ACC112 (cell line): ENCODE measurements at regions not wholly inside any gene's neighbourhood (a gene's known extent, or its start where the extent isn't known, plus 50 kb on each side); places are given as distances from the start of the nearest gene placed in this dataset.

ENCODE experiments used
- H2AFZ ChIP-seq: fragments of 200-600 bp; sonication (generic); one replicate; pipeline ENCODE4 v1.6.0; 2017; ENCODE audit warnings: antibody characterized with exemption, low read length; ENCODE audit not compliant: unreplicated experiment
- H3K27ac ChIP-seq: fragments of 200-600 bp; sonication (generic); 2 replicates; pipeline ENCODE4 v1.5.1; 2014; ENCODE audit warnings: low read depth, mild to moderate bottlenecking, antibody characterized with exemption, low read length, moderate library complexity
- H3K27me3 ChIP-seq: fragments of 200-600 bp; sonication (generic); 2 replicates; pipeline ENCODE4 v1.6.1; 2014; ENCODE audit warnings: mild to moderate bottlenecking, antibody characterized with exemption, low read length, moderate library complexity, mixed read lengths; ENCODE audit not compliant: insufficient read depth
- H3K36me3 ChIP-seq: fragments of 200-600 bp; sonication (generic); 2 replicates; pipeline ENCODE4 v1.6.1; 2016; ENCODE audit warnings: mild to moderate bottlenecking, antibody characterized with exemption, low read length, moderate library complexity, mixed read lengths; ENCODE audit not compliant: insufficient read depth
- H3K4me1 ChIP-seq: fragments of 200-600 bp; sonication (generic); one replicate; pipeline ENCODE4 v1.6.1; 2016; ENCODE audit warnings: low read length, mixed read lengths; ENCODE audit not compliant: insufficient read depth, unreplicated experiment, control insufficient read depth
- H3K4me3 ChIP-seq: fragments of 200-600 bp; sonication (generic); 2 replicates; pipeline ENCODE4 v1.5.1; 2014; ENCODE audit warnings: mild to moderate bottlenecking, low read depth, low read length
- H3K79me2 ChIP-seq: fragments of 200-600 bp; sonication (generic); one replicate; pipeline ENCODE4 v1.6.0; 2016; ENCODE audit warnings: low read length; ENCODE audit not compliant: control insufficient read depth, unreplicated experiment, insufficient read depth

DNA sequence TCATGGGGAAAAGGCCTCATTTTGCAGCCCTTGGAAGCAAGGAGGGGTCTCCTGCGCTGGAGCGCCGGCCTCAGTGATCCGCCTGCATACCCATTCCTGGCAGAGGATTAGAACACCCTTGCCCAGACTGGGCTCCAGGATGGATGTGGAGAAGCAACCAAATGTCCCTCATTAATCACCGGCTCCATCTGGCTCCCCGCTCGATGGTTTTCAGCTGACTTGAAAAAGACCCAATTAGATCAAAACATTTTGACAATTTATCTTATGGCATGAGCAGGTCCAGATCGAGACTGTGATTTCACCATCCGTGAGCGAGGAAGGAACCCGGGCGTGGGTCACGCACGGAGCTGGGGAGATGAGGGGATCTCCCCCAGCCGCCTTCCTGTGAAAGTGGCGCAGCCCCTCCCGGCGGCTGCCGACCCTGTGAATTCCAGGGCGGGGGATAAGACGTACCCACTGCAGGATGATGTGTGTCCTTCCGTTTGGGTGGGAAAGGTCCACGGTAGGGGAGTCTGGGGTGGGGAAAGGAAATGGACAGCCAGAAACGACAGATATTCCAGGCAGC is 141.6 kb downstream of the EMX2 start:
- no peak overlapping the region for H3K27ac ChIP-seq

DNA sequence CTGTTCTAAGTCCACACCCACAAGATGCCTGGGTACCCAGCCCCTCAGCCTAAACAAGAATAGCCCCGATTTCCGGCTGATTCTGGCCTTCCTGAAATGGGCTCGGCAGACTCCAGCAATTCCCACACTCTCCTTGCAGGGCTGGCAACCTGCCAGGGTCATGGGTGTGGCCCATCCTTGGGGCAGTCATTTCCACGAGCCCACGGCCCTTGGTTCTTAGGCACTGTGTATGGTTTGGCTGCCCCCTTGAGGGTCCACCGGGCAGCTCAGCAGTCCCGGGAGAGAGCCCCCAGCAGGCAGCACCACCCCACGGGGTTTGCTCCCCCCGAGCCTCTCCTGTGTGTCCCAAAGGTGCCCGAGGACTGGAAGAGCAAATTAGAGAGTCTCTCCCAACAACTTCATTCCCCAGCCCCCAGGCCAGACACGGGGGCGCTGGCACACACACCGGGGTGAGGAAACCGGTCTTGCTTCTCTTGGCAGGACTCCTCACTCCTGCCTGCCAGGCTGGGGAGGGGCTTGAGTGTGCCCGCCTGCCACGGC is 142.2 kb downstream of the EMX2 start:
- Histone ChIP-seq H3K27ac (no peak overlapping the region), H2AFZ (no peak overlapping the region), H3K36me3 (no peaks in the 10 kb centered on the region), H3K79me2 (no peaks in the 10 kb centered on the region), H3K4me1 (no peaks in the 10 kb centered on the region), H3K4me3 (no peak overlapping the region), H3K27me3 (peaks cover 6% of the 10 kb centered on the region; the same call in 1 of the 2 replicates)

More for the DNA sequence above, 141.6 kb downstream of the EMX2 start:
- H3K79me2 ChIP-seq = no peaks in the 10 kb centered on the region
- H3K4me3 ChIP-seq = no peak overlapping the region
- no peak overlapping the region for H2AFZ ChIP-seq
- no peaks in the 10 kb centered on the region for H3K36me3 ChIP-seq
- peaks cover 6% of the 10 kb centered on the region; the same call in 1 of the 2 replicates for H3K27me3 ChIP-seq
- H3K4me1 ChIP-seq = no peaks in the 10 kb centered on the region

DNA sequence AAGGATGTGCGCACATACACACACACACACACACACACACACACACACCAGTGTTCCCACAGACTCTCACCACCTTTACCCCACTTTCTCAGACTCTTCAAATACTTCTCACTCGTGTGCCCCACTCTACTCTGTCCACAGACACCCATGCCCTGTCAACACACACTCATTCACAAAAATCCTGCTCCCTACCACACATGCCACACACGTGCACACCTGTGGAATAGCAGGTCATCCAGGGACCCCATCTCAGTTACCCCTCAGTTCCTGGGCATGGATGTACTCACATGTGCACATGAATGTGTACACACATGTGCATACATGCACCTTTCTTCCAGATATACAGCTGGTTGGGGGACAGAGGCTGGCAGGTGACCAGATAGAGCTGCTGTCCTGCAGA is 142.9 kb downstream of the EMX2 start:
- H3K79me2 ChIP-seq = no peaks in the 10 kb centered on the region
- no peak overlapping the region for H2AFZ ChIP-seq
- no peaks in the 10 kb centered on the region for H3K36me3 ChIP-seq
- H3K4me1 ChIP-seq = no peaks in the 10 kb centered on the region
- H3K27ac ChIP-seq = no peak overlapping the region
- H3K27me3 ChIP-seq = peaks cover 6% of the 10 kb centered on the region; the same call in 1 of the 2 replicates
- H3K4me3 ChIP-seq = no peak overlapping the region

GRCh38 chr10:117686606-117687005 is 144.1 kb downstream of the EMX2 start:
- Histone ChIP-seq H3K4me1 (no peaks in the 10 kb centered on the region), H3K27me3 (peaks cover 6% of the 10 kb centered on the region; the same call in 1 of the 2 replicates), H3K79me2 (no peaks in the 10 kb centered on the region), H3K27ac (no peak overlapping the region), H3K36me3 (no peaks in the 10 kb centered on the region), H3K4me3 (no peak overlapping the region), H2AFZ (no peak overlapping the region)

GRCh38 chr10:117688358-117688757 is 145.8 kb downstream of the EMX2 start:
- H3K79me2 ChIP-seq = no peaks in the 10 kb centered on the region
- peaks cover 6% of the 10 kb centered on the region; the same call in 1 of the 2 replicates for H3K27me3 ChIP-seq
- no peaks in the 10 kb centered on the region for H3K4me1 ChIP-seq
- no peak overlapping the region for H3K27ac ChIP-seq
- no peak overlapping the region for H2AFZ ChIP-seq
- no peak overlapping the region for H3K4me3 ChIP-seq
- H3K36me3 ChIP-seq = no peaks in the 10 kb centered on the region

DNA sequence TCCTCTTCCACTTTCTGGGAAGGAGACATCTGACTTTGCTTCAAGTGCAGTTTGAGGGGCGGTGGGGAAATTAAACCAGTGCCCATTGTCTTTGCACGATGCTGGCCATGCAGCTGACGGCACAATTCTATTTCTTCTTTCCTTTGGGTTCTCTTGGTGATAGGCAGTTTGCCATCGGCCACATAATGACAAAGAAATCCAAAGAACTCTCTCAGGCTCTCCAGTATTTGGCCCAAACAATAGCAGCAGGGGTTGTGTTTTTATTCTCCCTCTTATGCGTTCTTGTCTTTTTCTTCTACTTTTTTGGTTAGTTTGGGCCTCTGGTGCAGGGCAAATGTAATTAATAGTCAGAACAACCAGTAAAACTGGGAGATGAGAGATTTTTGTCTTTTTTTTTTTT is 147.0 kb downstream of the EMX2 start:
- peaks cover 11% of the 10 kb centered on the region; the same call in 1 of the 2 replicates for H3K27me3 ChIP-seq
- H3K27ac ChIP-seq = no peak overlapping the region
- no peak overlapping the region for H3K4me3 ChIP-seq
- no peaks in the 10 kb centered on the region for H3K36me3 ChIP-seq
- no peak overlapping the region for H2AFZ ChIP-seq
- no peaks in the 10 kb centered on the region for H3K79me2 ChIP-seq
- H3K4me1 ChIP-seq = no peaks in the 10 kb centered on the region

GRCh38 chr10:117690359-117690758 is 147.8 kb downstream of the EMX2 start:
- no peaks in the 10 kb centered on the region for H3K79me2 ChIP-seq
- H3K27ac ChIP-seq = no peak overlapping the region
- no peak overlapping the region for H3K4me3 ChIP-seq
- no peak overlapping the region for H2AFZ ChIP-seq
- H3K4me1 ChIP-seq = no peaks in the 10 kb centered on the region
- no peaks in the 10 kb centered on the region for H3K36me3 ChIP-seq
- peaks cover 11% of the 10 kb centered on the region; the same call in 1 of the 2 replicates for H3K27me3 ChIP-seq

DNA sequence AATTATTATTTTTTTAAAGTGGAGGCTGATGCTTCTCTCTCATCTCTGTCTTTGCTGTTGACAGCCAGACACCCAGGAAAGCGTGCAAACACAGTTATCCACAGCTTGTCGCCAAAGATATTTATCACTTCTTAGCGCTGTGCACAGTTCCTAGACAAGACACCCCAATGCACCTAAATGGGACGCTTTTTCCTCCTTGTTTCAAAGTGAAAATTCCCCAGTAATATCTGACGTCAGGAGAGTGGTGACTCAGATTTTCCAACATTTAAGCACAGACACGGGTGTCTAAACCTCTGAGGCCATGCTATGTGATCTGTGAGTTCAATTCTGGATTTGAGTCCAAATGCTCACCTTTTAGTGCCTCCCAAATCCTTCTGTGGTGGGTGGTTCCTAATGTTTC is 151.6 kb downstream of the EMX2 start:
- no peaks in the 10 kb centered on the region for H3K79me2 ChIP-seq
- H3K27ac ChIP-seq = no peak overlapping the region
- H3K36me3 ChIP-seq = no peaks in the 10 kb centered on the region
- no peak overlapping the region for H3K4me3 ChIP-seq
- no peaks in the 10 kb centered on the region for H3K4me1 ChIP-seq
- H2AFZ ChIP-seq = no peak overlapping the region
- 0 out of 2 replicates have a peak, but pooled peaks cover 6% of the 10 kb centered on the region for H3K27me3 ChIP-seq

- H3K4me1 ChIP-seq = no peaks in the 10 kb centered on the region
- H3K79me2 ChIP-seq = no peaks in the 10 kb centered on the region
- H2AFZ ChIP-seq = no peak overlapping the region
- no peaks in the 10 kb centered on the region for H3K36me3 ChIP-seq
- H3K27me3 ChIP-seq = 0 out of 2 replicates have a peak, but pooled peaks cover 6% of the 10 kb centered on the region
- H3K4me3 ChIP-seq = no peak overlapping the region
- no peak overlapping the region for H3K27ac ChIP-seq
Measured at GRCh38 chr10:117697402-117697801, 154.9 kb downstream of the EMX2 start.

DNA sequence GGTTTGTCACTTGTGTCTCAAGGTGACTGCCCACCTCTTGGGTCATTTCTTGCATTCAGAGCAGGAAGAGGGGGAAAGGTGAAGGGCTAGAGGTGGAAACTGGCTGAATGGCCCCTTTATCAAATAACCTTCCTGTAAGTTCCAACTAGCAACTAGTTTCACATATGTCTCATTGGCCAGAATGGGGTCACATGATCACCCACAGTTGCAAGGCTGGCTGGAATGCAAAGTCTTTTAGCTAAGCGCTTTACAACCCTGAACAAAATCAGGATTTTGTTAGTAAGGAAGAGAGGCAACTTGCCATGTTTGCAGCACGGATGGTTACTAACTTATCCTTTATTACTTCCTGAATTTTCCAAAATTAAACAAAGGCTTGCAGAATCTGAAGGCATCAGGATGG is 156.3 kb downstream of the EMX2 start:
- no peaks in the 10 kb centered on the region for H3K79me2 ChIP-seq
- H3K4me3 ChIP-seq = no peak overlapping the region
- no peaks in the 10 kb centered on the region for H3K4me1 ChIP-seq
- H3K27me3 ChIP-seq = 0 out of 2 replicates have a peak, but pooled peaks cover under 1% of the 10 kb centered on the region
- no peak overlapping the region for H3K27ac ChIP-seq
- no peaks in the 10 kb centered on the region for H3K36me3 ChIP-seq
- H2AFZ ChIP-seq = no peak overlapping the region

- Histone ChIP-seq H3K27me3 (no peaks in the 10 kb centered on the region), H3K79me2 (no peaks in the 10 kb centered on the region), H3K4me1 (no peaks in the 10 kb centered on the region), H3K27ac (no peak overlapping the region), H2AFZ (no peak overlapping the region), H3K36me3 (no peaks in the 10 kb centered on the region), H3K4me3 (no peak overlapping the region)
Measured at GRCh38 chr10:117699436-117700075, 157.0 kb downstream of the EMX2 start.
